Activated effector memory CD4-positive, alpha-beta T cell treated with anti-CD3 and anti-CD28 coated beads, Interleukin-2, amount 50 U/mL, for 16 hours (primary cell): ENCODE measurements at regions not wholly inside any gene's neighbourhood (a gene's known extent, or its start where the extent isn't known, plus 50 kb on each side); places are given as distances from the start of the nearest gene placed in this dataset.
"Not testable (repeated sequence)": the region's sequence is repeated elsewhere in the genome, so short reads cannot be mapped to it uniquely, and the experiment has no call there.

Experiments
- DNase-seq: peaks from one replicate; pipeline ENCODE4 v3.0.0-alpha.2; 2020

GRCh38 chr7:29619111-29619510, 55.5 kb downstream of the PRR15 start:
- DNase-seq = no peak

- DNase-seq = no peak
Measured at GRCh38 chr7:29619848-29620555, 56.4 kb downstream of the PRR15 start.

- DNase-seq = no peak
Measured at GRCh38 chr7:29620556-29620930, 56.9 kb downstream of the PRR15 start.

- DNase-seq = no peak
Measured at GRCh38 chr7:29622335-29623265, 59.0 kb downstream of the PRR15 start.

- no peak for DNase-seq
Measured at GRCh38 chr7:29623973-29624372, 60.3 kb downstream of the PRR15 start.

- no peak for DNase-seq
Measured at GRCh38 chr7:29626730-29627129, 63.1 kb downstream of the PRR15 start.

GRCh38 chr7:29627631-29628030, 64.0 kb downstream of the PRR15 start:
- no peak for DNase-seq

GRCh38 chr7:29629507-29629906, 65.9 kb downstream of the PRR15 start:
- DNase-seq = no peak

GRCh38 chr7:29635067-29636008, 71.7 kb downstream of the PRR15 start:
- not testable (repeated sequence) for DNase-seq

- DNase-seq = no peak
Measured at GRCh38 chr7:29636009-29636351, 72.3 kb downstream of the PRR15 start.

- no peak for DNase-seq
Measured at GRCh38 chr7:29637374-29637773, 73.7 kb downstream of the PRR15 start.

- DNase-seq = not testable (repeated sequence)
Measured at GRCh38 chr7:29638841-29639240, 75.2 kb downstream of the PRR15 start.

GRCh38 chr7:29639386-29639785, 75.8 kb downstream of the PRR15 start:
- DNase-seq = no peak

GRCh38 chr7:29639886-29640595, 76.4 kb downstream of the PRR15 start:
- no peak for DNase-seq

- DNase-seq = no peak
Measured at GRCh38 chr7:29641651-29642050, 78.0 kb downstream of the PRR15 start.

- no peak for DNase-seq
Measured at GRCh38 chr7:29642494-29643155, 79.0 kb downstream of the PRR15 start.

GRCh38 chr7:29646116-29646515, 82.5 kb downstream of the PRR15 start:
- not testable (repeated sequence) for DNase-seq

GRCh38 chr7:29647020-29647654, 83.5 kb downstream of the PRR15 start:
- DNase-seq = no peak

- not testable (repeated sequence) for DNase-seq
Measured at GRCh38 chr7:29647691-29648210, 84.1 kb downstream of the PRR15 start.

GRCh38 chr7:29649028-29649716, 85.5 kb downstream of the PRR15 start:
- DNase-seq = no peak
